Neuronal stem cell (in vitro differentiated cells): ENCODE measurements at regions not wholly inside any gene's neighbourhood (a gene's known extent, or its start where the extent isn't known, plus 50 kb on each side); places are given as distances from the start of the nearest gene placed in this dataset.

Experiments used
- DNase-seq: peaks from one replicate; pipeline ENCODE4 v3.0.0-alpha.2; 2013; ENCODE audit warnings: low spot score
- H2AFZ ChIP-seq: one replicate; pipeline ENCODE4 v1.6.1; 2013; ENCODE audit warnings: mild to moderate bottlenecking, low read length, inconsistent platforms
- H2AK5ac ChIP-seq: 2 replicates; pipeline ENCODE4 v1.6.1; 2013; ENCODE audit warnings: low read depth, mild to moderate bottlenecking, inconsistent platforms, low read length, moderate library complexity, mixed read lengths
- H2BK120ac ChIP-seq: 2 replicates; pipeline ENCODE4 v1.6.1; 2013; ENCODE audit warnings: low read depth, mild to moderate bottlenecking, inconsistent platforms, low read length, moderate library complexity, mixed read lengths
- H2BK12ac ChIP-seq: one replicate; pipeline ENCODE4 v1.6.1; 2013; ENCODE audit warnings: low read length, inconsistent platforms
- H2BK15ac ChIP-seq: 2 replicates; pipeline ENCODE4 v1.6.1; 2013; ENCODE audit warnings: mild to moderate bottlenecking, low read length, inconsistent platforms, mixed read lengths
- H2BK5ac ChIP-seq: one replicate; pipeline ENCODE4 v1.6.1; 2013; ENCODE audit warnings: inconsistent platforms, mild to moderate bottlenecking, low read length, moderate library complexity
- H3K14ac ChIP-seq: one replicate; pipeline ENCODE4 v1.6.1; 2013; ENCODE audit warnings: low read length, inconsistent platforms
- H3K18ac ChIP-seq: 2 replicates; pipeline ENCODE4 v1.6.1; 2013; ENCODE audit warnings: low read length, inconsistent platforms
- H3K23ac ChIP-seq: 2 replicates; pipeline ENCODE4 v1.6.1; 2013; ENCODE audit warnings: low read depth, mild to moderate bottlenecking, mixed read lengths, low read length, inconsistent platforms; ENCODE audit not compliant: poor library complexity
- H3K27ac ChIP-seq: replicated peaks from 3 replicates; pipeline ENCODE4 v1.5.1; 2013; ENCODE audit warnings: low read length, inconsistent platforms
- H3K27me3 ChIP-seq, 3 experiments: 2 replicates each; pipeline ENCODE4 v1.6.1; 2013; ENCODE audit warnings: low read length in 3 of 3, mild to moderate bottlenecking in 2 of 3, inconsistent platforms in 1 of 3, low read depth in 1 of 3, mixed read lengths in 1 of 3, moderate library complexity in 1 of 3; ENCODE audit not compliant: control insufficient read depth in 3 of 3, insufficient read depth in 3 of 3
- H3K36me3 ChIP-seq, 2 donors: replicated peaks in 1 of 2; 2 replicates each; pipeline ENCODE4 v1.6.1; 2013; ENCODE audit warnings: low read length in 2 of 2; ENCODE audit not compliant: control insufficient read depth in 2 of 2, insufficient read depth in 2 of 2
- H3K4ac ChIP-seq: 2 replicates; pipeline ENCODE4 v1.6.1; 2013; ENCODE audit warnings: inconsistent platforms, mild to moderate bottlenecking, low read length, moderate library complexity
- H3K4me1 ChIP-seq, 2 donors: 1 replicate in 1 of 2; 2 replicates in 1 of 2; pipeline ENCODE4 v1.6.1; 2013; ENCODE audit warnings: low read length in 2 of 2, low read depth in 1 of 2; ENCODE audit not compliant: control insufficient read depth in 2 of 2, insufficient read depth in 1 of 2
- H3K4me2 ChIP-seq: one replicate; pipeline ENCODE4 v1.6.1; 2013; ENCODE audit warnings: mild to moderate bottlenecking, low read length, inconsistent platforms; ENCODE audit not compliant: insufficient read depth, poor library complexity, severe bottlenecking
- H3K4me3 ChIP-seq, 2 donors: 2 replicates each; pipeline ENCODE4 v1.5.1; 2013; ENCODE audit warnings: low read length in 2 of 2, mild to moderate bottlenecking in 2 of 2, inconsistent platforms in 1 of 2, moderate library complexity in 1 of 2
- H3K79me1 ChIP-seq: one replicate; pipeline ENCODE4 v1.6.1; 2013; ENCODE audit warnings: low read depth, mild to moderate bottlenecking, inconsistent platforms, low read length, moderate library complexity
- H3K9ac ChIP-seq: one replicate; pipeline ENCODE4 v1.6.1; 2013; ENCODE audit warnings: mild to moderate bottlenecking, low read depth, low read length, inconsistent platforms; ENCODE audit not compliant: poor library complexity
- H3K9me3 ChIP-seq, 2 donors: replicated peaks in 1 of 2; 2 replicates each; pipeline versions ENCODE3 to v1.6.1; 2013; ENCODE audit warnings: low read length in 2 of 2, mild to moderate bottlenecking in 2 of 2, inconsistent platforms in 1 of 2, low read depth in 1 of 2, mixed read lengths in 1 of 2, moderate library complexity in 1 of 2; ENCODE audit not compliant: control insufficient read depth in 2 of 2, insufficient read depth in 1 of 2
- H4K8ac ChIP-seq: one replicate; pipeline ENCODE4 v1.6.1; 2013; ENCODE audit warnings: low read depth, mild to moderate bottlenecking, inconsistent platforms, low read length, moderate library complexity
- H4K91ac ChIP-seq: one replicate; pipeline ENCODE4 v1.6.1; 2013; ENCODE audit warnings: low read length, low read depth, mild to moderate bottlenecking, inconsistent platforms; ENCODE audit not compliant: poor library complexity
- WGBS, 2 donors: extraction: QIAGEN DNeasy Blood & Tissue Kit; methylation state at CpG; one replicate each; pipeline ENCODE4 v1.1.7; 2013; ENCODE audit warnings: missing lambda C conversion rate in 2 of 2, mixed read lengths in 1 of 2; ENCODE audit not compliant: insufficient read length in 2 of 2, insufficient replicate concordance in 1 of 2; ENCODE audit errors: extremely low coverage in 2 of 2; 5-methylcytosine and 5-hydroxymethylcytosine counted together

- no peaks in the 10 kb centered on the region for H3K9me3 ChIP-seq
- H3K4ac ChIP-seq = no peak overlapping the region
- H3K4me1 ChIP-seq = peaks cover 0 to 3% of the 10 kb centered on the region in 2 donors
- H2BK15ac ChIP-seq = no peak overlapping the region
- H3K27me3 ChIP-seq = no peaks in the 10 kb centered on the region
- no peak overlapping the region for H4K91ac ChIP-seq
- H4K8ac ChIP-seq = no peak overlapping the region
- no CpG with 5 or more reads among the region's 5 CpGs for WGBS, 2 donors
- no peak overlapping the region for H3K27ac ChIP-seq
- H3K14ac ChIP-seq = no peak overlapping the region
- H3K79me1 ChIP-seq = no peaks in the 10 kb centered on the region
- no peak overlapping the region for H3K9ac ChIP-seq
- H3K18ac ChIP-seq = no peak overlapping the region
- H3K36me3 ChIP-seq = no peaks in the 10 kb centered on the region
- no peak overlapping the region for H2AFZ ChIP-seq
- no peak overlapping the region for H3K4me3 ChIP-seq
- DNase-seq = no peak
- H2AK5ac ChIP-seq = no peak overlapping the region
- H3K4me2 ChIP-seq = no peak overlapping the region
- no peak overlapping the region for H3K23ac ChIP-seq
- no peak overlapping the region for H2BK12ac ChIP-seq
- H2BK5ac ChIP-seq = no peak overlapping the region
- no peak overlapping the region for H2BK120ac ChIP-seq
These were observed 220.3 kb downstream of the RAP2A start for GRCh38 chr13:97654236-97654635.

GRCh38 chr13:97658556-97658955 lies 224.6 kb downstream of the RAP2A start:
- H2AFZ ChIP-seq = no peak overlapping the region
- no peaks in the 10 kb centered on the region for H3K36me3 ChIP-seq
- no peak overlapping the region for H2BK12ac ChIP-seq
- H2BK5ac ChIP-seq = no peak overlapping the region
- no peak overlapping the region for H2BK120ac ChIP-seq
- H3K4me3 ChIP-seq = no peak overlapping the region
- H3K14ac ChIP-seq = no peak overlapping the region
- H3K4me1 ChIP-seq = no peaks in the 10 kb centered on the region
- no peak overlapping the region for H4K8ac ChIP-seq
- H3K18ac ChIP-seq = no peak overlapping the region
- DNase-seq = no peak
- no peak overlapping the region for H3K23ac ChIP-seq
- H3K9ac ChIP-seq = no peak overlapping the region
- no peak overlapping the region for H2AK5ac ChIP-seq
- no peaks in the 10 kb centered on the region for H3K9me3 ChIP-seq
- no peak overlapping the region for H4K91ac ChIP-seq
- H3K27ac ChIP-seq = no peak overlapping the region
- no peaks in the 10 kb centered on the region for H3K79me1 ChIP-seq
- no peak overlapping the region for H2BK15ac ChIP-seq
- no peaks in the 10 kb centered on the region for H3K27me3 ChIP-seq
- no peak overlapping the region for H3K4ac ChIP-seq
- no peak overlapping the region for H3K4me2 ChIP-seq

GRCh38 chr13:97659602-97660001 lies 225.6 kb downstream of the RAP2A start:
- Histone ChIP-seq H3K9me3 (no peaks in the 10 kb centered on the region), H2AK5ac (no peak overlapping the region), H3K4ac (no peak overlapping the region), H3K27ac (no peak overlapping the region), H2BK12ac (no peak overlapping the region), H2BK15ac (no peak overlapping the region), H3K36me3 (no peaks in the 10 kb centered on the region), H2BK5ac (no peak overlapping the region), H4K91ac (no peak overlapping the region), H3K4me2 (no peak overlapping the region), H3K4me3 (no peak overlapping the region), H2BK120ac (no peak overlapping the region), H3K27me3 (no peaks in the 10 kb centered on the region), H2AFZ (no peak overlapping the region), H3K79me1 (no peaks in the 10 kb centered on the region), H3K23ac (no peak overlapping the region), H3K14ac (no peak overlapping the region), H3K4me1 (no peaks in the 10 kb centered on the region), H4K8ac (no peak overlapping the region), H3K9ac (no peak overlapping the region), H3K18ac (no peak overlapping the region)
- WGBS, 2 donors = no CpG with 5 or more reads among the region's 4 CpGs
- DNase-seq = peak; percentile 23

DNA sequence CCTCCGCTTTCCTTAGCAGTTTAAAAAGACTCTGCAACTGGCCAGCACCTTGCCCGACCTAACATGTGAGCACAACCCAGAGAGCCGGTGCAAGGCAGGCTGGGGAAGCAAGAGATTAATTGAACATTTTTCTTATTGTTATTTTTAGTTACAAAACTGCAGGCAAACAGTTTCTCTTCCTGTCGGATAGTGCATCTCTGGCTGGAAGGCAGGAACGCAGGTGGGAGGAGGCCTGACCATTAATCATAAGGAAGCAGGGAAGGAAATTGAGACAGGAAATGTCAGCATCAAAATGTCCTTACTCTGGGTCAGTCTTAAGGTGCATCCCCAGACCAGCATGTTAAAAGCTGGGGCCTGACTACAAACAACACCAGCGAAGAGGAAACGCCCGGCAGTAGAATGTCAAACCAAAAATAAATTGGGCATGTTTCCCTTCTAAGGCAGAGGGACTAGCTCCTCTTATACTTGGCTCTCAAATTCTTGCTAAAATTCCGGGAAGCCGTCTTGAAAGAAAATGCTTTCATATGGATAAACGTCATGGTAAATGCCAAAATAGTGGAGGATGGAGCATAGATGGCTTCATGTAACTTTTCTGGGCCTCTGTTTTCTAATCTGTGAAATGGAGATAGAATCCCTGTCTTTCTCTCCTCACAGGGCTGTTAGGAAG lies 226.8 kb downstream of the RAP2A start:
- Histone ChIP-seq H2BK12ac (no peak overlapping the region), H3K4me2 (no peak overlapping the region), H3K14ac (no peak overlapping the region), H3K4me3 (no peak overlapping the region), H4K91ac (no peak overlapping the region), H3K27me3 (no peaks in the 10 kb centered on the region), H4K8ac (no peak overlapping the region), H2AK5ac (no peak overlapping the region), H2BK15ac (no peak overlapping the region), H2AFZ (no peak overlapping the region), H3K4me1 (no peaks in the 10 kb centered on the region), H3K9ac (no peak overlapping the region), H3K23ac (no peak overlapping the region), H3K36me3 (no peaks in the 10 kb centered on the region), H3K27ac (no peak overlapping the region), H3K79me1 (no peaks in the 10 kb centered on the region), H2BK120ac (no peak overlapping the region), H3K9me3 (no peaks in the 10 kb centered on the region), H3K18ac (no peak overlapping the region), H2BK5ac (no peak overlapping the region), H3K4ac (no peak overlapping the region)
- WGBS, 2 donors = no CpG with 5 or more reads among the region's 11 CpGs
- DNase-seq = no peak
